ENCODE measurements at regions not wholly inside any gene's neighbourhood (a gene's known extent, or its start where the extent isn't known, plus 50 kb on each side); places are given as distances from the start of the nearest gene placed in this dataset.

- H3K4me3 ChIP-seq (ENCODE audit: low read depth, low read length), result no peak overlapping the region
- no peak for TF ChIP-seq POLR2A (IDR thresholded peaks at IDR 0.05; ENCODE audit: extremely low read depth, insufficient read length)
- no peak for TF ChIP-seq MYC (IDR thresholded peaks at IDR 0.05; ENCODE audit: low read depth, low read length)
- TF ChIP-seq CTCF (IDR thresholded peaks at IDR 0.05; ENCODE audit: low read depth, low read length), result no peak
- no peak for DNase-seq (ENCODE audit: low read depth)
These were observed 157.7 kb upstream of the DIPK2B start for GRCh38 chrX:45358392-45358791.

- no peak for TF ChIP-seq MYC (IDR thresholded peaks at IDR 0.05; ENCODE audit: low read depth, low read length)
- no peak for TF ChIP-seq CTCF (IDR thresholded peaks at IDR 0.05; ENCODE audit: low read depth, low read length)
- TF ChIP-seq POLR2A (IDR thresholded peaks at IDR 0.05; ENCODE audit: extremely low read depth, insufficient read length), result no peak
- TF ChIP-seq MAX (IDR thresholded peaks at IDR 0.05; ENCODE audit: low read depth, low read length), result no peak
- H3K4me3 ChIP-seq (ENCODE audit: low read depth, low read length), result no peak overlapping the region
- DNase-seq (ENCODE audit: low read depth), result no peak
These were observed 152.8 kb upstream of the DIPK2B start for GRCh38 chrX:45353456-45353855.

- no peak overlapping the region for H3K4me3 ChIP-seq (ENCODE audit: low read depth, low read length)
- TF ChIP-seq POLR2A (IDR thresholded peaks at IDR 0.05; ENCODE audit: extremely low read depth, insufficient read length) (no peak), MAX (IDR thresholded peaks at IDR 0.05; ENCODE audit: low read depth, low read length) (no peak), CTCF (IDR thresholded peaks at IDR 0.05; ENCODE audit: low read depth, low read length) (no peak), MYC (IDR thresholded peaks at IDR 0.05; ENCODE audit: low read depth, low read length) (no peak)
- no peak for DNase-seq (ENCODE audit: low read depth)
These were observed 151.9 kb upstream of the DIPK2B start for GRCh38 chrX:45352611-45353010.

- no peak overlapping the region for H3K4me3 ChIP-seq (ENCODE audit: low read depth, low read length)
- TF ChIP-seq MAX (IDR thresholded peaks at IDR 0.05; ENCODE audit: low read depth, low read length), result no peak
- TF ChIP-seq CTCF (IDR thresholded peaks at IDR 0.05; ENCODE audit: low read depth, low read length), result no peak
- TF ChIP-seq MYC (IDR thresholded peaks at IDR 0.05; ENCODE audit: low read depth, low read length), result no peak
- no peak for TF ChIP-seq POLR2A (IDR thresholded peaks at IDR 0.05; ENCODE audit: extremely low read depth, insufficient read length)
- DNase-seq (ENCODE audit: low read depth), result no peak
These were observed 150.8 kb upstream of the DIPK2B start for GRCh38 chrX:45351478-45351877.

- no peak for DNase-seq (ENCODE audit: low read depth)
These were observed 147.6 kb upstream of the DIPK2B start for GRCh38 chrX:45348296-45348695.

More at GRCh38 chrX:45348296-45348695, 147.6 kb upstream of the DIPK2B start:
- H3K4me3 ChIP-seq (ENCODE audit: low read depth, low read length), result no peak overlapping the region
- no peak for TF ChIP-seq CTCF (IDR thresholded peaks at IDR 0.05; ENCODE audit: low read depth, low read length)
- no peak for TF ChIP-seq MAX (IDR thresholded peaks at IDR 0.05; ENCODE audit: low read depth, low read length)
- no peak for TF ChIP-seq POLR2A (IDR thresholded peaks at IDR 0.05; ENCODE audit: extremely low read depth, insufficient read length)
- no peak for TF ChIP-seq MYC (IDR thresholded peaks at IDR 0.05; ENCODE audit: low read depth, low read length)

Data from NB4 (cell line).